Erythroblast (primary cell): ENCODE measurements at regions not wholly inside any gene's neighbourhood (a gene's known extent, or its start where the extent isn't known, plus 50 kb on each side); places are given as distances from the start of the nearest gene placed in this dataset.

Experiments
- GATA1 ChIP-seq: IDR thresholded peaks from 2 replicates; pipeline ENCODE4 v1.6.1; 2011; ENCODE audit warnings: low read depth, mild to moderate bottlenecking, control low read depth, low read length, moderate library complexity
- POLR2A ChIP-seq: IDR thresholded peaks from 2 replicates; pipeline ENCODE4 v1.6.1; 2011; ENCODE audit warnings: mild to moderate bottlenecking, low read length

GRCh38 chr5:67771791-67772190 is 443.8 kb upstream of the PIK3R1 start:
- no peak for TF ChIP-seq POLR2A
- TF ChIP-seq GATA1, result no peak
